ENCODE measurements at regions not wholly inside any gene's neighbourhood (a gene's known extent, or its start where the extent isn't known, plus 50 kb on each side); places are given as distances from the start of the nearest gene placed in this dataset.

DNA sequence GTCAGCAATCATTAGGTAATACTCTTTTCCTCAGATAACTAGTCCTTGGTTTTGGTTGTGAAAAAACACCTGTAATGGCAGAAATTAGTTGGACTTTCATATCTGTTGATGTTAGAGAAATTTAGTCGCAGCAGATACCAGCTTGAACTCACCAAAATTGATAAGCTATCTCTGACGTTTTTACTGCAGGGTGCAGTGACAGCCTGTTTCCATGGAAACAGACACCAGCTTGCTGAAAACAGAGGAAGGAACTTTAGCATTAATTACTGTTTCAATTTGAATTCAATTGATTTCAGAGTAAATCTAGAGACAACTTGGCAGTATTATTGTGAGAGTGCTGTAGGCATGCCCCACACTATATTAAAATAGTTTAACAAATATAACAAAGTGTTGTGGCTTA lies 246.5 kb downstream of the PPP1R2C start:
- no peak for ATAC-seq
- 6 to 22% (median 16%) methylated on average over 2 of the region's 2 CpGs for WGBS, 4 donors
- TF ChIP-seq POLR2A (IDR thresholded peaks at IDR 0.05): no peak
- TF ChIP-seq, protein P1, sequence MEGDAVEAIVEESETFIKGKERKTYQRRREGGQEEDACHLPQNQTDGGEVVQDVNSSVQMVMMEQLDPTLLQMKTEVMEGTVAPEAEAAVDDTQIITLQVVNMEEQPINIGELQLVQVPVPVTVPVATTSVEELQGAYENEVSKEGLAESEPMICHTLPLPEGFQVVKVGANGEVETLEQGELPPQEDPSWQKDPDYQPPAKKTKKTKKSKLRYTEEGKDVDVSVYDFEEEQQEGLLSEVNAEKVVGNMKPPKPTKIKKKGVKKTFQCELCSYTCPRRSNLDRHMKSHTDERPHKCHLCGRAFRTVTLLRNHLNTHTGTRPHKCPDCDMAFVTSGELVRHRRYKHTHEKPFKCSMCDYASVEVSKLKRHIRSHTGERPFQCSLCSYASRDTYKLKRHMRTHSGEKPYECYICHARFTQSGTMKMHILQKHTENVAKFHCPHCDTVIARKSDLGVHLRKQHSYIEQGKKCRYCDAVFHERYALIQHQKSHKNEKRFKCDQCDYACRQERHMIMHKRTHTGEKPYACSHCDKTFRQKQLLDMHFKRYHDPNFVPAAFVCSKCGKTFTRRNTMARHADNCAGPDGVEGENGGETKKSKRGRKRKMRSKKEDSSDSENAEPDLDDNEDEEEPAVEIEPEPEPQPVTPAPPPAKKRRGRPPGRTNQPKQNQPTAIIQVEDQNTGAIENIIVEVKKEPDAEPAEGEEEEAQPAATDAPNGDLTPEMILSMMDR (IDR thresholded peaks at IDR 0.05): no peak
- H3K27me3 ChIP-seq: peaks cover 0 to 3% (median 0%) of the 10 kb centered on the region in 9 donors
- H3K9me3 ChIP-seq: peaks cover 0 to 3% (median 0%) of the 10 kb centered on the region in 12 donors
- intact Hi-C loops (cut with DNase I): no loop called here
- H3K36me3 ChIP-seq: no peaks in the 10 kb centered on the region
- no peak overlapping the region for H3K4me3 ChIP-seq
- H3K27ac ChIP-seq: no peak overlapping the region
- DNase-seq: no peak
- no peaks in the 10 kb centered on the region for H3K4me1 ChIP-seq

DNA sequence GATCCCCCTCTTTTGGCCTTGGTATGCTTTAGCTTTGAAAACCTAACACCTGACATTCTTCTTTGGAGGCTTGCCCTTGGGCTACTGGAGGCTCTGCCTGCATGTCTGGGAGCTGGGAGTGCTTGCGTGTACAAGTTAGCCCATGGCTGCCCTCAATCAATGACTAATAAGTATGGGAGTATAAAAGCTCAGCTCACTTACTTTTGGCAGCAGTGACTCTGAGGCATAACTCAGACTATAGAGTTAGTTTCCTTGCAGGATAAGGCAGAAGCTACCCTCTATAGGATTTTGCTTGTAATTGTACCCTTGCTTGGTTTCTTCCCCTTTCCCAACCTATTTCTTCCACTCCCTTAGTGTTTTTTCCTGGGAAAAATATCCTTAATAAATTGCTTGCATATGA lies 247.9 kb downstream of the PPP1R2C start:
- WGBS, 4 donors: 75 to 95% (median 92%) methylated on average over 1 of the region's 1 CpG

DNA sequence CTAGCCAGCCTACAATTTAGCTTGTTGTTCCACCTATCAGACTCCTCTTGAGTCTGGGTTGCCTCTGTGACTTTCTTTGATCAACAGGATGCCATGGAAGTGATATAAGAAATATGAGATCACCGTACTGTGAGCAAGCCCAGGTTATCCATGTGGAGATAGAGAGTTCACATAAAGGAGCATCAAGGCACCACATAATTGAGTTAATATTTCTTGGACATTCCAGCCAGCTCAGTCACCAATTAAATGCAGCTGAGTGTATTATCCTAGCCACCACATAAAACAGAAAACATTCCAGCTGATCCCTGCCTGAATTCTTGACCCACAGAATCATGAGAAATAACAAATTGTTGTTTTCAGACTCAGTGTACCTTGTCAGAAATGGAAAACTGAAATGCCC lies 253.6 kb downstream of the PPP1R2C start:
- TF ChIP-seq POLR2A (IDR thresholded peaks at IDR 0.05): no peak
- TF ChIP-seq, protein P1 (IDR thresholded peaks at IDR 0.05): no peak
- Histone ChIP-seq H3K4me3 (no peak overlapping the region), H3K4me1 (no peaks in the 10 kb centered on the region), H3K9me3 (peaks cover 0 to 3% (median 0%) of the 10 kb centered on the region in 12 donors), H3K27me3 (peaks cover 0 to 4% (median 0%) of the 10 kb centered on the region in 9 donors), H3K27ac (no peak overlapping the region), H3K36me3 (no peaks in the 10 kb centered on the region)
- WGBS, 4 donors: 48 to 80% (median 56%) methylated on average over 1 of the region's 1 CpG
- DNase-seq: no peak
- ATAC-seq: no peak
- intact Hi-C loops (cut with DNase I): no loop called here

More for the DNA sequence above, 247.9 kb downstream of the PPP1R2C start:
- TF ChIP-seq, protein P1 (IDR thresholded peaks at IDR 0.05): no peak
- TF ChIP-seq POLR2A (IDR thresholded peaks at IDR 0.05): no peak
- Histone ChIP-seq H3K4me3 (no peak overlapping the region), H3K4me1 (no peaks in the 10 kb centered on the region), H3K9me3 (peaks cover 0 to 3% (median 0%) of the 10 kb centered on the region in 12 donors), H3K27ac (no peak overlapping the region), H3K27me3 (peaks cover 0 to 3% (median 0%) of the 10 kb centered on the region in 9 donors), H3K36me3 (no peaks in the 10 kb centered on the region)
- DNase-seq (no peak), ATAC-seq (no peak)
- intact Hi-C loops (cut with DNase I): no loop called here

DNA sequence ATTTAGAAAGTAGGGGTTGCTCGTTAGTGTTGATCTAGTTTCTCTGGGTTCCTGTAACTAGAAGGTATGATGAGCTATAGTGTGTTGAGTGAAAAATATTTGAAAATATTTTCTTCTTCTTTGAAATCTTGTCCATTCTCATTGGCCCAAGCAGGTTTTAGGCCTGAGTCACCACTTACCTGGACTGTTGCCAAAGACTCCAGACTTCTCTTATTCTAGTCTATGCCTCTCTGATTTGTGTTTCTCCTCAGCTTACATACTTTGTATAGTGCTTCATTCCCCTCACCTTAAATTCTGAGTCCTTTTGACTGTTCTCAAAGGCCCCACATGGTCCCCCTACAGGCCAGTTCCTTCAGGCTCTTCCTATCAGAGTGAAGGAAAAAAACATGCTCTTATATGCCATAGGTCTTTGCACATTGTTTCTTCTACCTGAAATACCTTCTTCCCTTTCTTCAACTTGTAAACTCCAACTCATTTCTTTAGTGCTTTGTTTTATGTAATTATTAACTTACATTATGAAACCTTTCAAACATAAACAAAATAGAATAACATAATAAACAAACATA lies 258.2 kb downstream of the PPP1R2C start:
- ATAC-seq (no peak), DNase-seq (no peak)
- H3K27ac ChIP-seq: no peak overlapping the region
- intact Hi-C loops (cut with DNase I): no loop called here
- WGBS, 4 donors: 76 to 97% (median 93%) methylated on average over 1 of the region's 1 CpG
- no peaks in the 10 kb centered on the region for H3K4me1 ChIP-seq
- no peak overlapping the region for H3K4me3 ChIP-seq
- TF ChIP-seq, protein P1 (IDR thresholded peaks at IDR 0.05): no peak
- TF ChIP-seq POLR2A (IDR thresholded peaks at IDR 0.05): no peak
- H3K9me3 ChIP-seq: no peaks in the 10 kb centered on the region
- no peaks in the 10 kb centered on the region for H3K36me3 ChIP-seq
- peaks cover 0 to 4% (median 0%) of the 10 kb centered on the region in 9 donors for H3K27me3 ChIP-seq

Measured in heart left ventricle (tissue), 16 donors.